PC-9 (cell line): ENCODE measurements at regions not wholly inside any gene's neighbourhood (a gene's known extent, or its start where the extent isn't known, plus 50 kb on each side); places are given as distances from the start of the nearest gene placed in this dataset.

Experiments
- EZH2 ChIP-seq: fragments of 200-600 bp; sonication (generic); IDR thresholded peaks from 2 replicates; pipeline ENCODE4 v1.8.0; 2017; ENCODE audit warnings: antibody characterized with exemption, low read depth
- TF ChIP-seq, protein P1 (sequence below): fragments of 200-600 bp; sonication (generic); conservative IDR thresholded peaks from 2 replicates; pipeline ENCODE4 v1.6.1; 2017; ENCODE audit warnings: mixed run types, antibody characterized with exemption, mild to moderate bottlenecking, moderate library complexity

GRCh38 chr1:98331718-98332311, 329.7 kb upstream of the SNX7 start:
- TF ChIP-seq, protein P1, sequence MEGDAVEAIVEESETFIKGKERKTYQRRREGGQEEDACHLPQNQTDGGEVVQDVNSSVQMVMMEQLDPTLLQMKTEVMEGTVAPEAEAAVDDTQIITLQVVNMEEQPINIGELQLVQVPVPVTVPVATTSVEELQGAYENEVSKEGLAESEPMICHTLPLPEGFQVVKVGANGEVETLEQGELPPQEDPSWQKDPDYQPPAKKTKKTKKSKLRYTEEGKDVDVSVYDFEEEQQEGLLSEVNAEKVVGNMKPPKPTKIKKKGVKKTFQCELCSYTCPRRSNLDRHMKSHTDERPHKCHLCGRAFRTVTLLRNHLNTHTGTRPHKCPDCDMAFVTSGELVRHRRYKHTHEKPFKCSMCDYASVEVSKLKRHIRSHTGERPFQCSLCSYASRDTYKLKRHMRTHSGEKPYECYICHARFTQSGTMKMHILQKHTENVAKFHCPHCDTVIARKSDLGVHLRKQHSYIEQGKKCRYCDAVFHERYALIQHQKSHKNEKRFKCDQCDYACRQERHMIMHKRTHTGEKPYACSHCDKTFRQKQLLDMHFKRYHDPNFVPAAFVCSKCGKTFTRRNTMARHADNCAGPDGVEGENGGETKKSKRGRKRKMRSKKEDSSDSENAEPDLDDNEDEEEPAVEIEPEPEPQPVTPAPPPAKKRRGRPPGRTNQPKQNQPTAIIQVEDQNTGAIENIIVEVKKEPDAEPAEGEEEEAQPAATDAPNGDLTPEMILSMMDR: no peak
- no peak for TF ChIP-seq EZH2
